ENCODE measurements at regions not wholly inside any gene's neighbourhood (a gene's known extent, or its start where the extent isn't known, plus 50 kb on each side); places are given as distances from the start of the nearest gene placed in this dataset.

DNA sequence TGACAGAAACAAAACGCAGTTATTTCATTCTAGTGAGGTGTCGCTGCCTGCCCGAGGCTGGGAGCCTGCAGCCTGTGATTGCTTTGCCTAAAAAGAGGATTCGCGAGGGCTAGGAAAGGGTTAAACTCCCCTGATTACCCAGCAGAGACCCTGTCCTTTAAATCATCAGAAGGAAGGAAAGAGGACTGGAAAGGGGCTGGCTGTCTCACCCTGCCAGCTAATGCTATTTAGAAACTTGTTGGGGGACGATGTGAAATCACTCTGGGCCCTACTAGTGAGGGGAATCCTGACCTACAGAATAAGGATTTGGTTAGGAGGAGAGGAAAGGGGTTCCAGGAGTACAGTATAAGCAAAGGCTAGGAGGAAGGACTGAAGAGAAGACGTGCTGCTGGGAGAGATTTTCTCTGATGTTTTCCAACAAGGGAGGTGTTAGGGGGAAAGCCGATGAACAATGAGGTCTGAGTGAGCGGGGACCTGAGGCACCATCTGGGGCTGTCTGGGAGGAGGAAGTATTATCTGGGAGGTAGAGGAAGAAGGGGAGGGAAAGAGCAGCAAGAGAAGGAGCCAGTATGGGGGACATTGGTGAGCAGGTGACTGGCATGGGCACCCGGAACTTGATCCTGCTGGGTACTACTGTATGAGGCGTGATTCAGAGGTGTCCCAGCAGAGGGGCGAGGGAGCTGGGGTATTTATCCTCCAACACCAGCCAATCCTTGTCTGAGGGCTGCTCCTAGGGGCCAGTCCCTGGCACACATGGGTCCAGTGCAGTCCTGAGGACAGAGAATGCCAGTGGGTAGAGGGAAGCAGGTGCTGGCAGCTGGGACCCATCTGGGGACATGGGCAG is 55.7 kb upstream of the PTPRS start:
- no peak for TF ChIP-seq NFIC (IDR thresholded peaks at IDR 0.05)
- no peak for TF ChIP-seq TAF1 (IDR thresholded peaks at IDR 0.05; ENCODE audit: low read depth)
- no peak for TF ChIP-seq CEBPB (IDR thresholded peaks at IDR 0.05)
- TF ChIP-seq EP300 (IDR thresholded peaks at IDR 0.05; ENCODE audit: borderline replicate concordance) = no peak
- TF ChIP-seq EGR1 (IDR thresholded peaks at IDR 0.05) = no peak
- TF ChIP-seq, protein P1, sequence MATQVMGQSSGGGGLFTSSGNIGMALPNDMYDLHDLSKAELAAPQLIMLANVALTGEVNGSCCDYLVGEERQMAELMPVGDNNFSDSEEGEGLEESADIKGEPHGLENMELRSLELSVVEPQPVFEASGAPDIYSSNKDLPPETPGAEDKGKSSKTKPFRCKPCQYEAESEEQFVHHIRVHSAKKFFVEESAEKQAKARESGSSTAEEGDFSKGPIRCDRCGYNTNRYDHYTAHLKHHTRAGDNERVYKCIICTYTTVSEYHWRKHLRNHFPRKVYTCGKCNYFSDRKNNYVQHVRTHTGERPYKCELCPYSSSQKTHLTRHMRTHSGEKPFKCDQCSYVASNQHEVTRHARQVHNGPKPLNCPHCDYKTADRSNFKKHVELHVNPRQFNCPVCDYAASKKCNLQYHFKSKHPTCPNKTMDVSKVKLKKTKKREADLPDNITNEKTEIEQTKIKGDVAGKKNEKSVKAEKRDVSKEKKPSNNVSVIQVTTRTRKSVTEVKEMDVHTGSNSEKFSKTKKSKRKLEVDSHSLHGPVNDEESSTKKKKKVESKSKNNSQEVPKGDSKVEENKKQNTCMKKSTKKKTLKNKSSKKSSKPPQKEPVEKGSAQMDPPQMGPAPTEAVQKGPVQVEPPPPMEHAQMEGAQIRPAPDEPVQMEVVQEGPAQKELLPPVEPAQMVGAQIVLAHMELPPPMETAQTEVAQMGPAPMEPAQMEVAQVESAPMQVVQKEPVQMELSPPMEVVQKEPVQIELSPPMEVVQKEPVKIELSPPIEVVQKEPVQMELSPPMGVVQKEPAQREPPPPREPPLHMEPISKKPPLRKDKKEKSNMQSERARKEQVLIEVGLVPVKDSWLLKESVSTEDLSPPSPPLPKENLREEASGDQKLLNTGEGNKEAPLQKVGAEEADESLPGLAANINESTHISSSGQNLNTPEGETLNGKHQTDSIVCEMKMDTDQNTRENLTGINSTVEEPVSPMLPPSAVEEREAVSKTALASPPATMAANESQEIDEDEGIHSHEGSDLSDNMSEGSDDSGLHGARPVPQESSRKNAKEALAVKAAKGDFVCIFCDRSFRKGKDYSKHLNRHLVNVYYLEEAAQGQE (IDR thresholded peaks at IDR 0.05; ENCODE audit: low read depth) = no peak
- TF ChIP-seq CREB1 (IDR thresholded peaks at IDR 0.05; ENCODE audit: low read depth) = no peak
- no peak for TF ChIP-seq YY1 (IDR thresholded peaks at IDR 0.05; ENCODE audit: low read depth)
- TF ChIP-seq, protein P2, sequence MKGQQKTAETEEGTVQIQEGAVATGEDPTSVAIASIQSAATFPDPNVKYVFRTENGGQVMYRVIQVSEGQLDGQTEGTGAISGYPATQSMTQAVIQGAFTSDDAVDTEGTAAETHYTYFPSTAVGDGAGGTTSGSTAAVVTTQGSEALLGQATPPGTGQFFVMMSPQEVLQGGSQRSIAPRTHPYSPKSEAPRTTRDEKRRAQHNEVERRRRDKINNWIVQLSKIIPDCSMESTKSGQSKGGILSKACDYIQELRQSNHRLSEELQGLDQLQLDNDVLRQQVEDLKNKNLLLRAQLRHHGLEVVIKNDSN (IDR thresholded peaks at IDR 0.05) = no peak

DNA sequence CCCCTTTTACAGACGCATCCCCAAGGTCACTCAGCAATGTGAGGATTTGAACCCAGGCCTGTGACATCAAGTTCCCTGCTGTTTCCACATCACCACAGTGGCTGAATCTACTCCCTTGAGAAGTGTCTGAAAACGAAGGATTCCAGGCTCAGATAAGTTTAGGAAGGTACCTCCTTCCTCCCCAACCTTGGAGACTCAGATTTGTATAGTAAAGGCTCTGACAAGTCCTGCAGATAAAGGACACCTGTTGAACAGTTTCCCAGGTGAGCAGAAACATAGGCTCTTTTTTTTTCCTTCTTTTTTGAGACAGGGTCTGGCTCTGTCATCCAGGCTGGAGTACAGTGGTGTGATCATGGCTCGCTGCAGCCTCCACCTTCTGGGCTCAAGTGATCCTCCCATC is 56.4 kb upstream of the PTPRS start:
- TF ChIP-seq ZBTB7A (IDR thresholded peaks at IDR 0.05; ENCODE audit: low read depth) = no peak
- TF ChIP-seq FOXM1 (IDR thresholded peaks at IDR 0.05; ENCODE audit: borderline replicate concordance, low read depth) = no peak
- TF ChIP-seq, protein P3, sequence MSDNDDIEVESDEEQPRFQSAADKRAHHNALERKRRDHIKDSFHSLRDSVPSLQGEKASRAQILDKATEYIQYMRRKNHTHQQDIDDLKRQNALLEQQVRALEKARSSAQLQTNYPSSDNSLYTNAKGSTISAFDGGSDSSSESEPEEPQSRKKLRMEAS (IDR thresholded peaks at IDR 0.05) = no peak
- TF ChIP-seq, protein P2 (IDR thresholded peaks at IDR 0.05) = no peak
- TF ChIP-seq TCF12 (IDR thresholded peaks at IDR 0.05; ENCODE audit: low read depth) = no peak
- no peak for TF ChIP-seq CEBPB (IDR thresholded peaks at IDR 0.05)

DNA sequence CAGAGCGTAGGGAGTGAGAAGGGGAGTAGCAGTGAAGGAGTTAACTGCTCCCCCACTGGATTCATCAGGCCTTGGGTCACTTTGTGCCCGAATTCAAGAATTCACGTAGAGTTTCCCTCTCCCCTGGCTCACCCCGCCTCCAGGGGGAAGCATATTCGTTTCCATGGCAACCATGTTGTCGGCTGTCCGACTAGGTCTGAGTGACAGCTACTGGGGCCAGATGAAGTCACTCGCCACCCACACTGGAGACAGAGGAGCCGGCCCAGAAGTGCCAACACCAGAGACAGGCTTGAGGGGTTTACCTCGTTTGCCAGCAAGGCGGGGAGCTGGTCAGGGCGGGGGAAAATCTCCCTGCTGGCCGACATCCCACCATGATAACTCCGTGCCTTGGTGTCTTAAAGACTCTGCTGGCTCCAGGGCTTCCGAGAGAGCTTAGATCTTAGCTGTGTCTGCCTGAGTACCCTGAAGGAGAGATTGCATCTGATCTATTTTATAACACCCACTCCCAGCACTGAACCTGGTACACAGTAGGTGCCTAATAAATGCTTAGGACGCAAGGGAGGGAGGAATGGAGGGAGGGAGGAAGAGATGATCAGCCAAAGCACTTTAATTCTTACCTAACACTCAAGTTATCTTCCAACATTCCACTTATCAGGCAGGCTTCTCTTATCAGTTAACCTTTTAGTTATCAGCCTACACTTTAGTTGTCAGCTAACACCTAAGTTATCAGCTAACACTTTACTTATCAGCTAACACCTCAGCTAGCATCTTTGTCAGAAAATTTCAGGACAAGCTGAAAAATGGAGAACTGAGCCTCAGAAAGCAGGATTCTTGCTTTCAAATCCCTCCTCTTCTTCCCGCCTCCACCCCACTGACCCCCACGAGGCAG is 57.2 kb upstream of the ZNRF4 start:
- TF ChIP-seq FOXM1 (IDR thresholded peaks at IDR 0.05; ENCODE audit: borderline replicate concordance, low read depth) (no peak), EGR1 (IDR thresholded peaks at IDR 0.05) (no peak), TAF1 (IDR thresholded peaks at IDR 0.05; ENCODE audit: low read depth) (no peak)

DNA sequence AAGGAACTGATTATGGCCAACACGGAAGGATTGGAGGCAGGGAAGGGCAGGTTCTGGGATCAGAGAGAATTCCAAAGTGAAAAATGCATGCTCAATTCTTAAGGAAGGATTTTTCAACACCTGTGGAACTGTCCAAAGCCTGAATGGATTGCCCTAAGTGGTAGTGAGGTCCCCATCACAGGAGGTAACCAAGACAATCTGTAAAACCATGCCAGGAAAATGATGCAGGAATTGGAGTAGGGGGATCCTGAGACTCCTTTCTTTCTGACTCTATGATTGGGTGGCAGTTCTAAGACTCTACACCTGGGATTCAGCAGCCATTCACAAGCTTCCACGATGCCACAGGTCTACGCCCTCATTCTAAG is 56.5 kb upstream of the ZNRF4 start:
- TF ChIP-seq, protein P1 (IDR thresholded peaks at IDR 0.05; ENCODE audit: low read depth) = peak; percentile 60
- TF ChIP-seq TEAD4 (IDR thresholded peaks at IDR 0.05) = no peak

DNA sequence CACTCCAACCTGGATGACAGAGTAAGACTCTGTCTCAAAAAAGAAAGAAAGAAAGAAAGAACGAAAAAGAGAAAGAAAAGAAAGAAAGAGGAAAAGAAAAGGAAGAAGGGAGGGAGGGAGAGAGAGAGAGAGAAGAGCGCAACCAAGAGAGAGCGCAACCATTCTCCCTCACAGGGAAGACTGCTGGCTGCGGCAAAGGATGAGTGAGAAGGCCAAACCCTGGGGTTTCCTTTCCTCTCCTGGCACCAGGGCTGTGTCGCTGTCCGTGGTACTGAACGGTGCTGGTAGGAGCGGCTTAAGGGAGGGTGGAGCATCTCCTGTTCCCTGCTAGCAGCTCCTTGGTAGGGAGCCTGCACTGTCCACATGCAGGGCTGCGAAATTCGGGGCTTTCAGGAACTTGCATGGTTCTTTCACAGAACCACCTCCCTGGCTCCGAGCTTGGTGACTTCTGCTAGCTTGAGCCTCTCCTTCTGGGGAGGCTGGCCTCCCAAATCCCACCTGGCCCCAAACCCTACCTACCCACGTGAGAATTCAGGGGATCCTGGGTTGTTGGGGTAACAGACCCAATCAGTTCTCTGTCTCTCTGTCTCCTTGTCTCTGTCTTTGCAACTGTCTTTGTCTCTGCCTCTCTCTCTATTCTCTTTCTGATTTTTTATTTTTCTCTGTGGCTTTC is 51.1 kb upstream of the ZNRF4 start:
- TF ChIP-seq EGR1 (IDR thresholded peaks at IDR 0.05) (no peak), CREB1 (IDR thresholded peaks at IDR 0.05; ENCODE audit: low read depth) (no peak), NFIC (IDR thresholded peaks at IDR 0.05) (peak; percentile 45; the same call in 1 of the 2 replicates), ZBTB7A (IDR thresholded peaks at IDR 0.05; ENCODE audit: low read depth) (no peak), RAD21 (IDR thresholded peaks at IDR 0.05; ENCODE audit: low read depth) (0 out of 2 replicates have a peak, but pooled peaks have one; percentile 20), FOXM1 (IDR thresholded peaks at IDR 0.05; ENCODE audit: borderline replicate concordance, low read depth) (no peak), EP300 (IDR thresholded peaks at IDR 0.05; ENCODE audit: borderline replicate concordance) (no peak), TCF12 (IDR thresholded peaks at IDR 0.05; ENCODE audit: low read depth) (no peak), YY1 (IDR thresholded peaks at IDR 0.05; ENCODE audit: low read depth) (no peak)
- TF ChIP-seq, protein P2 (IDR thresholded peaks at IDR 0.05) = no peak
- TF ChIP-seq, protein P1 (IDR thresholded peaks at IDR 0.05; ENCODE audit: low read depth) = peak; percentile 98

All from Ishikawa (cell line).